ENCODE measurements at regions not wholly inside any gene's neighbourhood (a gene's known extent, or its start where the extent isn't known, plus 50 kb on each side); places are given as distances from the start of the nearest gene placed in this dataset.
A peak's percentile ranks its signal among the peaks of the same experiment; 100 is the strongest.

DNA sequence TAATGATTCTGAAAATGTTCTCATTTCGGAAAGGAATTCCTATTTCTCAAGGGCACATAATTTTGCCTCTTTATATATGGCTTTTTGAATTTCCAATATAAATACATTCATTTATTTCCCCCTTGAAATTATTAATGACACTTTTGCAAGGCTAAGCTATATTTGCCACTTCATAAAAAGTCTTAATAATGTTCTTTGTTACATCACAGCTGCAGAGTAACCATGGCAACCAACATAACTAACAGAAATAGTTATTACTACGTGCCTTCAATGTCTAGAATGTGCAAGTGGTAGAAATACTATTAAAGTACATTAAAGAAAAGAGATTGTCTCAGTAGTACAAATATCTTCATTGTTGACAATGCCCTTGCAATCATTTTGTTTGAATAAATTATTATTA, 471.8 kb downstream of the C3orf38 start:
- TF ChIP-seq POLR2A (IDR thresholded peaks at IDR 0.05) (no peak), POLR2AphosphoS5 (IDR thresholded peaks at IDR 0.05) (no peak)
- TF ChIP-seq, protein P1, sequence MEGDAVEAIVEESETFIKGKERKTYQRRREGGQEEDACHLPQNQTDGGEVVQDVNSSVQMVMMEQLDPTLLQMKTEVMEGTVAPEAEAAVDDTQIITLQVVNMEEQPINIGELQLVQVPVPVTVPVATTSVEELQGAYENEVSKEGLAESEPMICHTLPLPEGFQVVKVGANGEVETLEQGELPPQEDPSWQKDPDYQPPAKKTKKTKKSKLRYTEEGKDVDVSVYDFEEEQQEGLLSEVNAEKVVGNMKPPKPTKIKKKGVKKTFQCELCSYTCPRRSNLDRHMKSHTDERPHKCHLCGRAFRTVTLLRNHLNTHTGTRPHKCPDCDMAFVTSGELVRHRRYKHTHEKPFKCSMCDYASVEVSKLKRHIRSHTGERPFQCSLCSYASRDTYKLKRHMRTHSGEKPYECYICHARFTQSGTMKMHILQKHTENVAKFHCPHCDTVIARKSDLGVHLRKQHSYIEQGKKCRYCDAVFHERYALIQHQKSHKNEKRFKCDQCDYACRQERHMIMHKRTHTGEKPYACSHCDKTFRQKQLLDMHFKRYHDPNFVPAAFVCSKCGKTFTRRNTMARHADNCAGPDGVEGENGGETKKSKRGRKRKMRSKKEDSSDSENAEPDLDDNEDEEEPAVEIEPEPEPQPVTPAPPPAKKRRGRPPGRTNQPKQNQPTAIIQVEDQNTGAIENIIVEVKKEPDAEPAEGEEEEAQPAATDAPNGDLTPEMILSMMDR (IDR thresholded peaks at IDR 0.05) = no peak
- intact Hi-C loops (cut with DNase I; ENCODE audit: low total_unique reads) = no loop called here
- no peaks in the 10 kb centered on the region for H3K4me1 ChIP-seq
- no peak overlapping the region for H3K27ac ChIP-seq
- H3K27me3 ChIP-seq = no peaks in the 10 kb centered on the region
- no peak for DNase-seq (ENCODE audit: low spot score in 2 of 2)
- H3K4me3 ChIP-seq = no peak overlapping the region
- no peaks in the 10 kb centered on the region for H3K9me3 ChIP-seq
- no peaks in the 10 kb centered on the region for H3K36me3 ChIP-seq

DNA sequence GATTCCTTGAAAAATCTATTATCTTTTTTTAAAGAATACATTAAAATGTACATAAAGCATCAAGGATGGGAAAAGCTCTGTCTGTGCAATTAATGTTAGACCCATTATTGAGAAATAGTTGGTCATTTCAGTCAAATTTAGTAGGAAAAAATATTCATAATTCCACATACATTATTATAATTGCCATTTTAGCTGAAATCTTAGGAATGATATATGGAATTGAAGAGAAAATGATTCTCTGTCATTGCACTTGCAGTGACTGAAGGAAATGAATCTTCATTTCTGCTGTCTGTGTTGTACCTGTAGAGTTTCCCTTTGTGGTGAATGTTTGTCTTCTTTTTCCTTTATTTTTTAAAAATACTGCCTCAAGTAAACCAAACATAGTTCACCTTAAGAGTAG, 473.9 kb downstream of the C3orf38 start:
- H3K4me3 ChIP-seq = no peak overlapping the region

DNA sequence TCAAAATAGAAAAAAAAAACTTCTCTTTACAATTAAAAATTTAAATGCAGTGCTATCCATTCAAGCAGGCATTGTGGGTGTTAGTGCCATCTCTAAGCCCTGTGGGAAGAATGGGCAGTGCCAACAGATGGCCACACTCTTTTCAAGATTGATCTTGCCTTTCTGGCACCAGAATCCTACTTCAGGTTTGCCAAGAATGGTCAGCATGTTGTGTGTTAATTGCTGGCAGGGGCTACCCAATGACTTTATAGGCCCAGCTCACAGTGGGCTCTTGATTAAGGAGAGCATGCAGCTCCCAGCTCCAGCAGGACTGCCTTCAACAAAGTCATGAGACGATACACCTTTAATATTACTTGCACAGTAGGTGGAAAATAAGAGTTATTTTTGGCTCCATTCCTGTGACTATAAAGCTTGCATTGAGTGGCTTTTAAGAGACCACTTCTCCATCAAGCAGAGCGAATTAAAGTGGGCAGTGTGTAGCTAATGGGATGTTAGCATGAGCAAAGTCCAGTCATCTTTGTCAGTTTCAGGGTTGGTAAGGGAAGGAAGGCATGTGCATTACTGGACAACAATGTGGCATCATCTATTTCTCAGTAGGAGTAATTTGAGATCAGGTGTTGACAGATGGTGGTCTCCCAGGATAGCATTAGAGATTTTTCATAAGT, 476.8 kb downstream of the C3orf38 start:
- no peaks in the 10 kb centered on the region for H3K9me3 ChIP-seq
- H3K27me3 ChIP-seq = no peaks in the 10 kb centered on the region
- H3K27ac ChIP-seq = no peak overlapping the region
- H3K4me3 ChIP-seq = no peak overlapping the region
- intact Hi-C loops (cut with DNase I; ENCODE audit: low total_unique reads) = no loop called here
- H3K36me3 ChIP-seq = no peaks in the 10 kb centered on the region
- DNase-seq (ENCODE audit: low spot score in 2 of 2) = peak in 1 of 2 donors; percentile 17
- H3K4me1 ChIP-seq = no peaks in the 10 kb centered on the region
- TF ChIP-seq POLR2A (IDR thresholded peaks at IDR 0.05) = no peak
- TF ChIP-seq POLR2AphosphoS5 (IDR thresholded peaks at IDR 0.05) = no peak
- TF ChIP-seq, protein P1 (IDR thresholded peaks at IDR 0.05) = no peak

More for the DNA sequence above, 473.9 kb downstream of the C3orf38 start:
- no peak for DNase-seq (ENCODE audit: low spot score in 2 of 2)
- intact Hi-C loops (cut with DNase I; ENCODE audit: low total_unique reads) = no loop called here
- no peak for TF ChIP-seq POLR2AphosphoS5 (IDR thresholded peaks at IDR 0.05)
- Histone ChIP-seq H3K4me1 (no peaks in the 10 kb centered on the region), H3K36me3 (no peaks in the 10 kb centered on the region), H3K27ac (no peak overlapping the region), H3K27me3 (no peaks in the 10 kb centered on the region), H3K9me3 (no peaks in the 10 kb centered on the region)

DNA sequence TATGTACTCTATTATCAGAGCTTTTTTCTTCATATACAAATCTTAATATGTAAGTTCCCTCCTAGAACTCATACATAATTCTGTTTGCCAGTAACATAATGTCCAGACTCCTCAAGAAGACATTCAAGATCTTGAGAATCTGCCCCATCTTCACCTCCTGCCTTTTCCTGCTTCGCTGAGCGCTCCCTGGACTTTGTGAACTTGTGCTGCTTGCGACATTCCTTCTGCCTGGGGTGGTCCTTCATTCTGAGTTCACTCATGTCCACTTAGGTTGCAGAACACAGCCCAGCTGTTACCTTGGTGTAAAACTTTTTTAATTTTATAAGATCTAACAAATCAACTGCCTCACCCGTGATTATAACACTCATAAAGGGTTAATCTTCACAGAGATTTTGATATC, 478.5 kb upstream of the EPHA3 start:
- DNase-seq (ENCODE audit: low spot score in 2 of 2) = no peak
- TF ChIP-seq POLR2AphosphoS5 (IDR thresholded peaks at IDR 0.05) = no peak
- TF ChIP-seq POLR2A (IDR thresholded peaks at IDR 0.05) = no peak
- TF ChIP-seq, protein P1 (IDR thresholded peaks at IDR 0.05) = no peak
- H3K27ac ChIP-seq = no peak overlapping the region

DNA sequence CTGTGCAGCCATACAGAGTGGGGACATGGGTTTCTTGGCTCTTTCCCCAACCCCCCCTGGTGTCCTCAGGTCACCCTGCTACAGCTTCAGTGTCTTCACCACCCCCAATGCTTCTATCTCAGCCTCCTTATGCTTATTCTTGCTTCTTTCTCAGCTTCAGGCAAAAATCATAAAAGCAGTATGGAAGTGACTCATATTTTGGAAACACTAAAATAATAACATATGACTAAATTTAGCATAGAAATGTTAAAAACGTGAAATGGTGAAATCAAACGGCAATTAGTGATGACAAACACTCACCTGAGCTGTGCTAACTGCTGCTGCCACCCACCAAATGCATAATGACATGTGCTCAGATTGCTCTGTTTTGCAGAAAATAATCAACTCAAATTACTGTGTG, 475.2 kb upstream of the EPHA3 start:
- H3K4me1 ChIP-seq = no peaks in the 10 kb centered on the region
- DNase-seq (ENCODE audit: low spot score in 2 of 2) = no peak
- no peaks in the 10 kb centered on the region for H3K36me3 ChIP-seq
- H3K4me3 ChIP-seq = no peak overlapping the region
- peaks cover 0 to 7% of the 10 kb centered on the region in 2 donors for H3K9me3 ChIP-seq
- intact Hi-C loops (cut with DNase I; ENCODE audit: low total_unique reads) = no loop called here
- H3K27ac ChIP-seq = no peak overlapping the region
- no peaks in the 10 kb centered on the region for H3K27me3 ChIP-seq
- TF ChIP-seq POLR2AphosphoS5 (IDR thresholded peaks at IDR 0.05) = no peak
- TF ChIP-seq POLR2A (IDR thresholded peaks at IDR 0.05) = no peak
- TF ChIP-seq, protein P1 (IDR thresholded peaks at IDR 0.05) = no peak

More for the DNA sequence above, 478.5 kb upstream of the EPHA3 start:
- H3K4me3 ChIP-seq = no peak overlapping the region
- no peaks in the 10 kb centered on the region for H3K36me3 ChIP-seq
- no peaks in the 10 kb centered on the region for H3K4me1 ChIP-seq
- no peaks in the 10 kb centered on the region for H3K9me3 ChIP-seq
- no peaks in the 10 kb centered on the region for H3K27me3 ChIP-seq
- intact Hi-C loops (cut with DNase I; ENCODE audit: low total_unique reads) = no loop called here

Measured in breast epithelium (tissue), 4 donors.